NB4 (cell line): ENCODE measurements at regions not wholly inside any gene's neighbourhood (a gene's known extent, or its start where the extent isn't known, plus 50 kb on each side); places are given as distances from the start of the nearest gene placed in this dataset.

Experiments used
- CTCF ChIP-seq: IDR thresholded peaks from one replicate; pipeline ENCODE4 v1.5.1; 2012; ENCODE audit warnings: low read depth, low read length
- MAX ChIP-seq: IDR thresholded peaks from 2 replicates; pipeline ENCODE4 v1.6.1; 2011; ENCODE audit warnings: low read depth, low read length
- MYC ChIP-seq: IDR thresholded peaks from 2 replicates; pipeline ENCODE4 v1.6.1; 2011; ENCODE audit warnings: low read depth, low read length
- POLR2A ChIP-seq: IDR thresholded peaks from 2 replicates; pipeline ENCODE4 v1.6.1; 2011; ENCODE audit warnings: mild to moderate bottlenecking; ENCODE audit not compliant: insufficient read length; ENCODE audit errors: extremely low read depth

GRCh38 chr10:129241461-129241860 lies 225.6 kb upstream of the MGMT start:
- no peak for TF ChIP-seq CTCF
- TF ChIP-seq POLR2A = no peak
- no peak for TF ChIP-seq MAX
- TF ChIP-seq MYC = no peak
